ENCODE measurements at regions not wholly inside any gene's neighbourhood (a gene's known extent, or its start where the extent isn't known, plus 50 kb on each side); places are given as distances from the start of the nearest gene placed in this dataset.

- TF ChIP-seq EZH2 (IDR thresholded peaks at IDR 0.05) (no peak), POLR2AphosphoS5 (IDR thresholded peaks at IDR 0.05; ENCODE audit: borderline replicate concordance, low read depth, low read length) (no peak)
Measured at GRCh38 chr22:48155446-48155845, 1393.0 kb downstream of the TBC1D22A start.
